ENCODE measurements at regions not wholly inside any gene's neighbourhood (a gene's known extent, or its start where the extent isn't known, plus 50 kb on each side); places are given as distances from the start of the nearest gene placed in this dataset.

DNA sequence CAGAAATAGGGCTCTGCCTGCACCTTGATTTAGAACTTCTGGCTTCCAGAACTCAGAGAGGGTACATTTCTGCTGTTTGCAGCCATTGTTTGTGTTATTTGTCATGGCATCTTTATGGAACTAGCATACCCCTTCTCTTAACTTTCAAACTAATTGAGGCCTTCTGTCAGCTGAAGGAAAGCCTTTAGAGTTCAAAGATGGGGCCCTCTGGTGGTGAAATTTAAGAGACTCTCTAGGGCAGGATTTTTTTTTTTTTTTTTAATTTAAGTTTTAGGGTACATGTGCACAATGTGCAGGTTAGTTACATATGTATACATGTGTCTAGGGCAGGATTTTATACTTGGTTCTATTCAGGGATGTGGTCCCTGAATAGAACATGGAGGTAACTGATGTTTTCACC, 260.6 kb upstream of the LINC00305 start:
- no peak overlapping the region for H3K4me2 ChIP-seq (ENCODE audit: insufficient read depth, insufficient read length, low read length)
- no peak overlapping the region for H2AFZ ChIP-seq (ENCODE audit: low read length)
- Mint-ChIP-seq H3K27ac (no peak overlapping the region), H3K4me3 (no peak overlapping the region), H3K36me3 (ENCODE audit: insufficient read depth in 1 of 3, low read depth in 3 of 3) (peaks cover 0 to 13% (median 0%) of the 10 kb centered on the region in 3 experiments; a peak in 1 of 7 replicates), H3K27me3 (ENCODE audit: low read depth) (no peaks in the 10 kb centered on the region), H3K9me3 (no peaks in the 10 kb centered on the region), H3K4me1 (peaks cover 6 to 21% of the 10 kb centered on the region in 2 experiments)
- no peak overlapping the region for H4K8ac ChIP-seq (replicated peaks; ENCODE audit: insufficient read length, low read depth, low read length)
- no peaks in the 10 kb centered on the region for H3K27me3 ChIP-seq (ENCODE audit: insufficient read depth, low read length)
- H4K5ac ChIP-seq (ENCODE audit: insufficient read length, low read depth, low read length): no peak overlapping the region
- H2BK12ac ChIP-seq (ENCODE audit: insufficient read length, low read depth, low read length): no peak overlapping the region
- H3K9ac ChIP-seq (ENCODE audit: extremely low read depth, insufficient read length, low read length): no peak overlapping the region
- H3K56ac ChIP-seq (ENCODE audit: insufficient read length, low read depth, low read length): no peak overlapping the region
- H3K23ac ChIP-seq (ENCODE audit: insufficient read length, low read depth, low read length): no peak overlapping the region
- no peaks in the 10 kb centered on the region for H3K79me2 ChIP-seq (ENCODE audit: insufficient read depth, low read length)
- H2BK5ac ChIP-seq (ENCODE audit: insufficient read length, low read length): no peak overlapping the region
- no peak overlapping the region for H3K27ac ChIP-seq (ENCODE audit: insufficient read length, low read depth, low read length)
- H3K79me1 ChIP-seq (ENCODE audit: insufficient read depth, low read depth, low read length, poor library complexity, severe bottlenecking): no peaks in the 10 kb centered on the region
- no peak for DNase-seq
- H3K4me1 ChIP-seq (ENCODE audit: insufficient read depth, low read length): no peaks in the 10 kb centered on the region; the same call in 1 of the 2 replicates
- H3K18ac ChIP-seq (ENCODE audit: insufficient read length, low read depth, low read length): no peak overlapping the region
- H3K23me2 ChIP-seq (ENCODE audit: insufficient read length, low read depth, low read length, poor library complexity, severe bottlenecking): no peaks in the 10 kb centered on the region
- H4K20me1 ChIP-seq (ENCODE audit: control insufficient read depth, insufficient read depth, insufficient read length): no peaks in the 10 kb centered on the region
- H3T11ph ChIP-seq (ENCODE audit: low read length): no peak overlapping the region
- H2BK15ac ChIP-seq (ENCODE audit: low read depth, low read length): no peak overlapping the region
- no peak overlapping the region for H2BK20ac ChIP-seq (ENCODE audit: low read depth, low read length, poor library complexity, severe bottlenecking)
- H2AK5ac ChIP-seq (ENCODE audit: insufficient read length, low read length): no peak overlapping the region
- H2BK120ac ChIP-seq (ENCODE audit: low read depth, low read length, poor library complexity, severe bottlenecking): no peak overlapping the region
- H4K91ac ChIP-seq (ENCODE audit: insufficient read length, low read depth, low read length): no peak overlapping the region
- no peak overlapping the region for H3K4ac ChIP-seq (ENCODE audit: low read depth, low read length)
- H3K14ac ChIP-seq (ENCODE audit: insufficient read depth, low read length): no peak overlapping the region
- H3K9me3 ChIP-seq (ENCODE audit: control insufficient read depth, low read depth, low read length): no peaks in the 10 kb centered on the region
- TF ChIP-seq, protein P1, sequence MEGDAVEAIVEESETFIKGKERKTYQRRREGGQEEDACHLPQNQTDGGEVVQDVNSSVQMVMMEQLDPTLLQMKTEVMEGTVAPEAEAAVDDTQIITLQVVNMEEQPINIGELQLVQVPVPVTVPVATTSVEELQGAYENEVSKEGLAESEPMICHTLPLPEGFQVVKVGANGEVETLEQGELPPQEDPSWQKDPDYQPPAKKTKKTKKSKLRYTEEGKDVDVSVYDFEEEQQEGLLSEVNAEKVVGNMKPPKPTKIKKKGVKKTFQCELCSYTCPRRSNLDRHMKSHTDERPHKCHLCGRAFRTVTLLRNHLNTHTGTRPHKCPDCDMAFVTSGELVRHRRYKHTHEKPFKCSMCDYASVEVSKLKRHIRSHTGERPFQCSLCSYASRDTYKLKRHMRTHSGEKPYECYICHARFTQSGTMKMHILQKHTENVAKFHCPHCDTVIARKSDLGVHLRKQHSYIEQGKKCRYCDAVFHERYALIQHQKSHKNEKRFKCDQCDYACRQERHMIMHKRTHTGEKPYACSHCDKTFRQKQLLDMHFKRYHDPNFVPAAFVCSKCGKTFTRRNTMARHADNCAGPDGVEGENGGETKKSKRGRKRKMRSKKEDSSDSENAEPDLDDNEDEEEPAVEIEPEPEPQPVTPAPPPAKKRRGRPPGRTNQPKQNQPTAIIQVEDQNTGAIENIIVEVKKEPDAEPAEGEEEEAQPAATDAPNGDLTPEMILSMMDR (conservative IDR thresholded peaks at IDR 0.05): peak; percentile 75
